ENCODE measurements at regions not wholly inside any gene's neighbourhood (a gene's known extent, or its start where the extent isn't known, plus 50 kb on each side); places are given as distances from the start of the nearest gene placed in this dataset.
A peak's percentile ranks its signal among the peaks of the same experiment; 100 is the strongest.
"Not testable (repeated sequence)": the region's sequence is repeated elsewhere in the genome, so short reads cannot be mapped to it uniquely, and the experiment has no call there.

- H3K4me1 ChIP-seq, result peaks cover 7% of the 10 kb centered on the region; the same call in 2 of the 3 replicates
- TF ChIP-seq ZC3H11A (IDR thresholded peaks at IDR 0.05), result no peak
- no peak for FAIRE-seq
- DNase-seq (ENCODE audit: low read depth in 1 of 2, low spot score in 1 of 2), result no peak
- CTCF ChIA-PET, result no interaction called here
- H3K9me3 ChIP-seq, result no peaks in the 10 kb centered on the region
- POLR2A ChIA-PET, result no interaction called here
- no peak overlapping the region for H3K4me3 ChIP-seq
- WGBS (ENCODE audit: missing lambda C conversion rate), result 84% methylated on average over 5 of the region's 5 CpGs
- H3K27ac ChIP-seq, result no peak overlapping the region
- no peak for ATAC-seq
- H3K4me2 ChIP-seq, result no peak overlapping the region
Measured at GRCh38 chr7:81231301-81231838, 312.5 kb upstream of the SEMA3C start.

- ChIA-PET POLR2A (no interaction called here), CTCF (no interaction called here)
- Histone ChIP-seq H3K4me1 (no peaks in the 10 kb centered on the region), H3K4me2 (no peak overlapping the region), H3K9me3 (peaks cover 22% of the 10 kb centered on the region), H3K4me3 (no peak overlapping the region), H3K27ac (no peak overlapping the region)
- peak; percentile 88 for FAIRE-seq
- DNase-seq (ENCODE audit: low read depth in 1 of 2, low spot score in 1 of 2), result no peak
- ATAC-seq, result no peak
- TF ChIP-seq HOXB13 (CRISPR knock-in tag; IDR thresholded peaks at IDR 0.05; ENCODE audit: low read depth), result no peak
- no peak for TF ChIP-seq CTCF (IDR thresholded peaks at IDR 0.05)
- TF ChIP-seq CHD4 (IDR thresholded peaks at IDR 0.05; ENCODE audit: borderline replicate concordance), result no peak
- no peak for TF ChIP-seq RFX5 (IDR thresholded peaks at IDR 0.05)
- TF ChIP-seq CEBPB (IDR thresholded peaks at IDR 0.05), result no peak
- TF ChIP-seq FOXS1 (CRISPR knock-in tag; IDR thresholded peaks at IDR 0.05), result no peak
- TF ChIP-seq MAX (IDR thresholded peaks at IDR 0.05), result no peak
- no peak for TF ChIP-seq KDM1A (IDR thresholded peaks at IDR 0.05; ENCODE audit: low read depth)
- no peak for TF ChIP-seq EHF (CRISPR knock-in tag; IDR thresholded peaks at IDR 0.05)
- no peak for TF ChIP-seq TP53 (CRISPR knock-in tag; IDR thresholded peaks at IDR 0.05)
- TF ChIP-seq RCOR1 (IDR thresholded peaks at IDR 0.05; ENCODE audit: low read depth, low read length), result no peak
- no peak for TF ChIP-seq MAZ (IDR thresholded peaks at IDR 0.05; ENCODE audit: borderline replicate concordance, low read depth, low read length)
- no peak for TF ChIP-seq RARB (CRISPR knock-in tag; IDR thresholded peaks at IDR 0.05)
- no peak for TF ChIP-seq FOSB (CRISPR knock-in tag; IDR thresholded peaks at IDR 0.05)
- TF ChIP-seq ZNF302 (CRISPR knock-in tag; IDR thresholded peaks at IDR 0.05), result no peak
- no peak for TF ChIP-seq EP300 (IDR thresholded peaks at IDR 0.05)
- no peak for TF ChIP-seq EHMT2 (IDR thresholded peaks at IDR 0.05; ENCODE audit: low read depth)
- 83% methylated on average over 3 of the region's 3 CpGs for WGBS (ENCODE audit: missing lambda C conversion rate)
Measured at GRCh38 chr7:81226234-81226633, 307.4 kb upstream of the SEMA3C start.

GRCh38 chr7:81222692-81223091 is 303.8 kb upstream of the SEMA3C start:
- POLR2A ChIA-PET; H3K4me1 ChIP-seq; H3K4me3 ChIP-seq; H3K4me2 ChIP-seq; DNase-seq (ENCODE audit: low read depth in 1 of 2, low spot score in 1 of 2); H3K27ac ChIP-seq; FAIRE-seq; ATAC-seq; CTCF ChIA-PET: not testable (repeated sequence)
- peak; percentile 66 for TF ChIP-seq ZFP36 (IDR thresholded peaks at IDR 0.05; ENCODE audit: borderline replicate concordance, partially characterized antibody)
- 96% methylated on average over 2 of the region's 2 CpGs for WGBS (ENCODE audit: missing lambda C conversion rate)
- H3K9me3 ChIP-seq, result peaks cover 22% of the 10 kb centered on the region

- ATAC-seq (no peak), FAIRE-seq (no peak), DNase-seq (ENCODE audit: low read depth in 1 of 2, low spot score in 1 of 2) (no peak)
- no peaks in the 10 kb centered on the region for H3K4me1 ChIP-seq
- ChIA-PET POLR2A (no interaction called here), CTCF (interaction anchor here (0.7 kb wide), 1 partner anchor 18 kb away, joined by 3 read pairs; no protein-coding TSS in a partner anchor)
- H3K9me3 ChIP-seq, result peaks cover 22% of the 10 kb centered on the region
- no peak for TF ChIP-seq ESRRA (IDR thresholded peaks at IDR 0.05; ENCODE audit: borderline replicate concordance, low read length)
- no peak for TF ChIP-seq ATOH8 (CRISPR knock-in tag; IDR thresholded peaks at IDR 0.05; ENCODE audit: low read depth)
- TF ChIP-seq KDM1A (IDR thresholded peaks at IDR 0.05; ENCODE audit: low read depth), result no peak
- no peak for TF ChIP-seq CHD4 (IDR thresholded peaks at IDR 0.05; ENCODE audit: borderline replicate concordance)
- TF ChIP-seq NPAS2 (CRISPR knock-in tag; IDR thresholded peaks at IDR 0.05; ENCODE audit: borderline replicate concordance), result no peak
- no peak for TF ChIP-seq CEBPB (IDR thresholded peaks at IDR 0.05)
- TF ChIP-seq RAD21 (conservative IDR thresholded peaks at IDR 0.05 in 1 of 2, IDR thresholded peaks at IDR 0.05 in 1 of 2), result no peak
- no peak for TF ChIP-seq ZSCAN20 (CRISPR knock-in tag; IDR thresholded peaks at IDR 0.05)
- TF ChIP-seq ELK1 (IDR thresholded peaks at IDR 0.05; ENCODE audit: low read depth, low read length), result no peak
- WGBS (ENCODE audit: missing lambda C conversion rate), result 59% methylated on average over 3 of the region's 3 CpGs
- no peak overlapping the region for H3K4me2 ChIP-seq
- H3K27ac ChIP-seq, result no peak overlapping the region
- no peak overlapping the region for H3K4me3 ChIP-seq
Measured at GRCh38 chr7:81221527-81222217, 302.8 kb upstream of the SEMA3C start.
